Natural killer cell (primary cell): ENCODE measurements at regions not wholly inside any gene's neighbourhood (a gene's known extent, or its start where the extent isn't known, plus 50 kb on each side); places are given as distances from the start of the nearest gene placed in this dataset.

Experiments used
- ATAC-seq, 3 donors: fragments of 150-1000 bp in 2 of 3; fragments of 200-7000 bp in 1 of 3; cut with Tn5 transposase; 1 replicate in 1 of 3; 2 replicates in 2 of 3; pipeline ENCODE4 v1.10.0; 2021; ENCODE audit warnings: mild to moderate bottlenecking in 2 of 3, moderate library complexity in 2 of 3
- DNase-seq, 2 donors: peaks; one replicate each; pipeline versions ENCODE4 v3.0.0 to v3.0.0-alpha.2; 2013 to 2021; ENCODE audit warnings: mixed read lengths in 1 of 2
- H3K27ac ChIP-seq: one replicate; pipeline ENCODE4 v1.5.1; 2013; ENCODE audit warnings: mild to moderate bottlenecking, low read length
- H3K27me3 ChIP-seq: one replicate; pipeline ENCODE4 v1.6.1; 2013; ENCODE audit warnings: low read length; ENCODE audit not compliant: control insufficient read depth, insufficient read depth
- H3K36me3 ChIP-seq: one replicate; pipeline ENCODE4 v1.6.1; 2013; ENCODE audit warnings: low read length; ENCODE audit not compliant: control insufficient read depth, insufficient read depth
- H3K4me1 ChIP-seq: one replicate; pipeline ENCODE4 v1.6.1; 2013; ENCODE audit warnings: low read length; ENCODE audit not compliant: control insufficient read depth, insufficient read depth
- H3K4me3 ChIP-seq: one replicate; pipeline ENCODE4 v1.5.1; 2013; ENCODE audit warnings: low read length
- H3K9me3 ChIP-seq: one replicate; pipeline ENCODE4 v1.6.1; 2013; ENCODE audit warnings: low read length; ENCODE audit not compliant: control insufficient read depth, insufficient read depth
- H3K27ac Mint-ChIP-seq, 2 donors: one replicate each; pipeline ENCODE4 v1.8.0; 2022; ENCODE audit warnings: mild to moderate bottlenecking in 2 of 2, mixed read lengths in 2 of 2, moderate library complexity in 1 of 2
- H3K27me3 Mint-ChIP-seq, 2 donors: one replicate each; pipeline ENCODE4 v1.8.0; 2022; ENCODE audit warnings: low read depth in 2 of 2, mixed read lengths in 2 of 2
- H3K36me3 Mint-ChIP-seq: one replicate; pipeline ENCODE4 v1.8.0; 2022; ENCODE audit warnings: mixed read lengths
- H3K4me1 Mint-ChIP-seq, 2 donors: one replicate each; pipeline ENCODE4 v1.8.0; 2022; ENCODE audit warnings: mixed read lengths in 2 of 2
- H3K4me3 Mint-ChIP-seq: one replicate; pipeline ENCODE4 v1.8.0; 2022; ENCODE audit warnings: mild to moderate bottlenecking, moderate library complexity, mixed read lengths
- H3K9me3 Mint-ChIP-seq, 2 donors: one replicate each; pipeline ENCODE4 v1.8.0; 2022; ENCODE audit warnings: mixed read lengths in 2 of 2
- WGBS: methylation state at CpG from one replicate; pipeline ENCODE4 v1.1.7; 2013; ENCODE audit warnings: missing lambda C conversion rate; ENCODE audit not compliant: insufficient coverage; 5-methylcytosine and 5-hydroxymethylcytosine counted together
- intact Hi-C: fragments of 100-400 bp; cut with micrococcal nuclease; formaldehyde crosslinking; loops from one replicate; pipeline ENCODE4 v1.14.2; 2022
- TF ChIP-seq, protein P1 (sequence below): fragments of 200-600 bp; IDR thresholded peaks from one replicate; pipeline ENCODE4 v1.8.0; 2022; ENCODE audit warnings: antibody characterized with exemption

DNA sequence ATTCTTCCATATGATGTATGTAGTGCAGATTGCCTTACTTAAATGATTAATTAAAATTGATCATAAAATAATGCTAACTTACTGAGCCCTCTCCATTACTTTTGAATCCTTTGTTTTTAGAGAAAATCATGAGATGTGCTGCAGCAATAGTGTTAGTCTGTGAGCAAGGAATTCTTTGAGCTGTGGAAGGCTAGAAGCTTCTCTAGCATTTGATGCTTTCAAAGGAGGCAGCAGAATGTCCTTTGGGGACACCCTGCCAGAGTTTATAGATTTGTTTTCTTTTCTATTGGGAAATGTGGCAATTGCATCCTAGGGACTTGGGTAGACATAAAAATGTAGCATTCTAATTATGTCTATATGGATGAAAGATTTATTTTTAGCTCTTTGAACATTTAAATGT, 284.1 kb upstream of the SMIM30 start:
- no peaks in the 10 kb centered on the region for H3K9me3 ChIP-seq
- ATAC-seq (no peak), DNase-seq (no peak)
- no peaks in the 10 kb centered on the region for H3K27me3 Mint-ChIP-seq
- no peaks in the 10 kb centered on the region for H3K4me1 ChIP-seq
- H3K4me3 ChIP-seq = no peak overlapping the region
- no peak overlapping the region for H3K27ac Mint-ChIP-seq
- H3K36me3 Mint-ChIP-seq = no peaks in the 10 kb centered on the region
- H3K9me3 Mint-ChIP-seq = peaks cover 8 to 10% of the 10 kb centered on the region in 2 donors
- no peaks in the 10 kb centered on the region for H3K27me3 ChIP-seq
- H3K27ac ChIP-seq = no peak overlapping the region
- no peaks in the 10 kb centered on the region for H3K36me3 ChIP-seq
- H3K4me1 Mint-ChIP-seq = no peaks in the 10 kb centered on the region
- TF ChIP-seq, protein P1, sequence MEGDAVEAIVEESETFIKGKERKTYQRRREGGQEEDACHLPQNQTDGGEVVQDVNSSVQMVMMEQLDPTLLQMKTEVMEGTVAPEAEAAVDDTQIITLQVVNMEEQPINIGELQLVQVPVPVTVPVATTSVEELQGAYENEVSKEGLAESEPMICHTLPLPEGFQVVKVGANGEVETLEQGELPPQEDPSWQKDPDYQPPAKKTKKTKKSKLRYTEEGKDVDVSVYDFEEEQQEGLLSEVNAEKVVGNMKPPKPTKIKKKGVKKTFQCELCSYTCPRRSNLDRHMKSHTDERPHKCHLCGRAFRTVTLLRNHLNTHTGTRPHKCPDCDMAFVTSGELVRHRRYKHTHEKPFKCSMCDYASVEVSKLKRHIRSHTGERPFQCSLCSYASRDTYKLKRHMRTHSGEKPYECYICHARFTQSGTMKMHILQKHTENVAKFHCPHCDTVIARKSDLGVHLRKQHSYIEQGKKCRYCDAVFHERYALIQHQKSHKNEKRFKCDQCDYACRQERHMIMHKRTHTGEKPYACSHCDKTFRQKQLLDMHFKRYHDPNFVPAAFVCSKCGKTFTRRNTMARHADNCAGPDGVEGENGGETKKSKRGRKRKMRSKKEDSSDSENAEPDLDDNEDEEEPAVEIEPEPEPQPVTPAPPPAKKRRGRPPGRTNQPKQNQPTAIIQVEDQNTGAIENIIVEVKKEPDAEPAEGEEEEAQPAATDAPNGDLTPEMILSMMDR = no peak
- no peak overlapping the region for H3K4me3 Mint-ChIP-seq
- intact Hi-C loops = no loop called here

DNA sequence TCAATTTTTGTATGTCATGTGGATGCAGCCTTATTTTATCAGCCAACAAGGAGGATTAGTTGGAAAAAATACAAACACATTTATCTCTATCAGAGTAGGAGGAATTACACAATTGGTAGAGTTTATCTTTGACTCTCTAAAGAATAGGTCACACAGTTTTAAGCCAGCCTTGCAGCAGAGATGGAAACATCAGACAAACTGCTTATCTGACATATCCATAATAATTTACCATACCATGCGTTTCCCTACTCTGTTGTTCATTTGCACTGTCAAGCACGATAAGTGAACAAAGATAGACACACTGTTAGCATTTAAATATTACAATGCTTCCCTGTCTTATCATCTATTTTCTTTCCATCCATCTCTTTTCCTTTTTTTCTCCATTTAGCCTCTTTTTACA, 283.7 kb upstream of the SMIM30 start:
- H3K27me3 Mint-ChIP-seq = no peaks in the 10 kb centered on the region
- H3K27ac ChIP-seq = no peak overlapping the region
- H3K27me3 ChIP-seq = no peaks in the 10 kb centered on the region
- TF ChIP-seq, protein P1 = no peak
- H3K9me3 ChIP-seq = no peaks in the 10 kb centered on the region
- intact Hi-C loops = no loop called here
- ATAC-seq = no peak
- no peak overlapping the region for H3K4me3 ChIP-seq
- peaks cover 8 to 10% of the 10 kb centered on the region in 2 donors for H3K9me3 Mint-ChIP-seq
- H3K4me3 Mint-ChIP-seq = no peak overlapping the region
- 80% methylated on average over 2 of the region's 2 CpGs for WGBS
- H3K36me3 ChIP-seq = no peaks in the 10 kb centered on the region
- no peaks in the 10 kb centered on the region for H3K36me3 Mint-ChIP-seq
- H3K4me1 ChIP-seq = no peaks in the 10 kb centered on the region
- H3K27ac Mint-ChIP-seq = no peak overlapping the region
- no peak for DNase-seq
- no peaks in the 10 kb centered on the region for H3K4me1 Mint-ChIP-seq

DNA sequence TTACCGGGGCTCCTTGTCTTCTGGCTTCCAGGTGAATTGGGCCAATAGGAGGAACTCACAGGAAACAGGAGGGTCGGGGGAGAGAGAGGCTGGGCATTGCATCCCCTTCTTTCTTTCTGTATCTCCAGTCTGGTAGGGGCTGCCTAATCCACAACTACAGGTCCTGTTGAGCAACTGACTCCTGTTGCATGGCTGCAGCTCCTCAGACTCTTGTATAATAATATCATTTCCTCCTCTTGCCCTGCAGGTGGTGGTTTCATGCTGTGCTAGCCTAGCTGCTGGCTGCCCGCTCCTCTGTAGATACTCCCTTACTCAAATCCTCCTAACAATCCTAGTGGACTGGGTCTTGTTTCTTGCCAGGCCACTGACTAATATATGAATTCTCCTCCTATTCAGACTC, 276.5 kb upstream of the SMIM30 start:
- no peak overlapping the region for H3K4me3 Mint-ChIP-seq
- H3K9me3 Mint-ChIP-seq = peaks cover 12 to 13% of the 10 kb centered on the region in 2 donors

More for the DNA sequence above, 276.5 kb upstream of the SMIM30 start:
- no peaks in the 10 kb centered on the region for H3K4me1 Mint-ChIP-seq
- no peaks in the 10 kb centered on the region for H3K9me3 ChIP-seq
- intact Hi-C loops = no loop called here
- no peak overlapping the region for H3K27ac Mint-ChIP-seq
- no peaks in the 10 kb centered on the region for H3K36me3 Mint-ChIP-seq
- ATAC-seq = no peak
- H3K27me3 ChIP-seq = no peaks in the 10 kb centered on the region
- no peaks in the 10 kb centered on the region for H3K36me3 ChIP-seq
- no peak overlapping the region for H3K27ac ChIP-seq
- H3K27me3 Mint-ChIP-seq = no peaks in the 10 kb centered on the region
- DNase-seq = no peak
- 39% methylated on average over 3 of the region's 3 CpGs for WGBS
- H3K4me1 ChIP-seq = no peaks in the 10 kb centered on the region
- no peak overlapping the region for H3K4me3 ChIP-seq
- TF ChIP-seq, protein P1 = no peak
